Ectodermal cell (in vitro differentiated cells): ENCODE measurements at regions not wholly inside any gene's neighbourhood (a gene's known extent, or its start where the extent isn't known, plus 50 kb on each side); places are given as distances from the start of the nearest gene placed in this dataset.

Experiments
- H3K27ac ChIP-seq: 2 replicates; pipeline ENCODE4 v1.7.0; 2013; ENCODE audit warnings: mild to moderate bottlenecking, low read depth, low read length; ENCODE audit not compliant: insufficient read depth, poor library complexity, severe bottlenecking
- H3K27me3 ChIP-seq: 2 replicates; pipeline ENCODE4 v1.7.0; 2013; ENCODE audit warnings: mild to moderate bottlenecking, low read length; ENCODE audit not compliant: insufficient read depth, control insufficient read depth, poor library complexity, severe bottlenecking
- H3K36me3 ChIP-seq: one replicate; pipeline ENCODE4 v1.7.0; 2013; ENCODE audit warnings: low read length; ENCODE audit not compliant: control insufficient read depth, insufficient read depth
- H3K4me1 ChIP-seq: one replicate; pipeline ENCODE4 v1.7.0; 2013; ENCODE audit warnings: low read length; ENCODE audit not compliant: control insufficient read depth, insufficient read depth
- H3K4me3 ChIP-seq: 2 replicates; pipeline ENCODE4 v1.7.0; 2013; ENCODE audit warnings: low read depth, low read length, control low read depth; ENCODE audit not compliant: insufficient read depth
- H3K9me3 ChIP-seq: 2 replicates; pipeline ENCODE4 v1.7.0; 2013; ENCODE audit warnings: mild to moderate bottlenecking, low read length, moderate library complexity; ENCODE audit not compliant: control insufficient read depth
- WGBS, 2 experiments: methylation state at CpG; one replicate each; pipeline ENCODE4 v1.1.7; 2013; ENCODE audit warnings: missing lambda C conversion rate in 2 of 2; 5-methylcytosine and 5-hydroxymethylcytosine counted together

GRCh38 chr3:147574621-147575020 is 165.5 kb downstream of the ZIC1 start:
- 71 to 84% methylated on average over 1 of the region's 1 CpG for WGBS, 2 experiments
- Histone ChIP-seq H3K9me3 (no peaks in the 10 kb centered on the region), H3K36me3 (no peaks in the 10 kb centered on the region), H3K27ac (no peak overlapping the region), H3K27me3 (no peaks in the 10 kb centered on the region), H3K4me1 (no peaks in the 10 kb centered on the region), H3K4me3 (no peak overlapping the region)

GRCh38 chr3:147575391-147575790 is 166.2 kb downstream of the ZIC1 start:
- Histone ChIP-seq H3K36me3 (no peaks in the 10 kb centered on the region), H3K27ac (no peak overlapping the region), H3K4me3 (no peak overlapping the region), H3K4me1 (no peaks in the 10 kb centered on the region), H3K9me3 (no peaks in the 10 kb centered on the region), H3K27me3 (no peaks in the 10 kb centered on the region)
- no CpG with 5 or more reads among the region's 2 CpGs for WGBS, 2 experiments

- H3K27me3 ChIP-seq: no peaks in the 10 kb centered on the region
- no peaks in the 10 kb centered on the region for H3K4me1 ChIP-seq
- no peak overlapping the region for H3K27ac ChIP-seq
- H3K4me3 ChIP-seq: no peak overlapping the region
- H3K36me3 ChIP-seq: no peaks in the 10 kb centered on the region
- no peaks in the 10 kb centered on the region for H3K9me3 ChIP-seq
These were observed 173.5 kb downstream of the ZIC1 start for GRCh38 chr3:147582642-147583041.

- Histone ChIP-seq H3K27ac (no peak overlapping the region), H3K36me3 (no peaks in the 10 kb centered on the region), H3K9me3 (no peaks in the 10 kb centered on the region), H3K4me1 (no peaks in the 10 kb centered on the region), H3K4me3 (no peak overlapping the region), H3K27me3 (no peaks in the 10 kb centered on the region)
- 86 to 92% methylated on average over 1 to 2 of the region's 2 CpGs for WGBS, 2 experiments
These were observed 179.9 kb downstream of the ZIC1 start for GRCh38 chr3:147589016-147589415.

- WGBS, 2 experiments: 96 to 98% methylated on average over 4 of the region's 4 CpGs
- H3K9me3 ChIP-seq: no peaks in the 10 kb centered on the region
- H3K4me1 ChIP-seq: no peaks in the 10 kb centered on the region
- no peaks in the 10 kb centered on the region for H3K36me3 ChIP-seq
- H3K27me3 ChIP-seq: no peaks in the 10 kb centered on the region
- H3K4me3 ChIP-seq: no peak overlapping the region
- no peak overlapping the region for H3K27ac ChIP-seq
These were observed 195.0 kb downstream of the ZIC1 start for GRCh38 chr3:147604136-147604535.

GRCh38 chr3:147613725-147614124 is 204.6 kb downstream of the ZIC1 start:
- Histone ChIP-seq H3K4me1 (no peaks in the 10 kb centered on the region), H3K27me3 (no peaks in the 10 kb centered on the region), H3K36me3 (no peaks in the 10 kb centered on the region), H3K27ac (no peak overlapping the region), H3K4me3 (no peak overlapping the region), H3K9me3 (no peaks in the 10 kb centered on the region)
- WGBS, 2 experiments: 60% methylated on average over 3 of the region's 3 CpGs

GRCh38 chr3:147614210-147614609 is 205.0 kb downstream of the ZIC1 start:
- H3K4me1 ChIP-seq: no peaks in the 10 kb centered on the region
- WGBS, 2 experiments: 91 to 98% methylated on average over 2 to 3 of the region's 3 CpGs
- no peaks in the 10 kb centered on the region for H3K36me3 ChIP-seq
- no peaks in the 10 kb centered on the region for H3K27me3 ChIP-seq
- no peak overlapping the region for H3K27ac ChIP-seq
- H3K9me3 ChIP-seq: no peaks in the 10 kb centered on the region
- H3K4me3 ChIP-seq: no peak overlapping the region

GRCh38 chr3:147615035-147615434 is 205.9 kb downstream of the ZIC1 start:
- Histone ChIP-seq H3K9me3 (no peaks in the 10 kb centered on the region), H3K4me1 (no peaks in the 10 kb centered on the region), H3K27ac (no peak overlapping the region), H3K36me3 (no peaks in the 10 kb centered on the region), H3K4me3 (no peak overlapping the region), H3K27me3 (no peaks in the 10 kb centered on the region)
- 79 to 84% methylated on average over 4 of the region's 4 CpGs for WGBS, 2 experiments

- WGBS, 2 experiments: no CpG with 5 or more reads among the region's 2 CpGs
- no peak overlapping the region for H3K27ac ChIP-seq
- no peaks in the 10 kb centered on the region for H3K4me1 ChIP-seq
- no peaks in the 10 kb centered on the region for H3K27me3 ChIP-seq
- H3K9me3 ChIP-seq: no peaks in the 10 kb centered on the region
- H3K4me3 ChIP-seq: no peak overlapping the region
- no peaks in the 10 kb centered on the region for H3K36me3 ChIP-seq
These were observed 207.9 kb downstream of the ZIC1 start for GRCh38 chr3:147616998-147617619.

- no peak overlapping the region for H3K4me3 ChIP-seq
- no peaks in the 10 kb centered on the region for H3K36me3 ChIP-seq
- H3K27ac ChIP-seq: no peak overlapping the region
- no peaks in the 10 kb centered on the region for H3K27me3 ChIP-seq
- WGBS, 2 experiments: 74% methylated on average over 4 of the region's 4 CpGs
- H3K4me1 ChIP-seq: no peaks in the 10 kb centered on the region
- H3K9me3 ChIP-seq: no peaks in the 10 kb centered on the region
These were observed 209.5 kb downstream of the ZIC1 start for GRCh38 chr3:147618691-147619090.
